DND-41 (cell line): ENCODE measurements at regions not wholly inside any gene's neighbourhood (a gene's known extent, or its start where the extent isn't known, plus 50 kb on each side); places are given as distances from the start of the nearest gene placed in this dataset.

Experiments used
- ATAC-seq: fragments of 200-7000 bp; cut with Tn5 transposase; 3 replicates; pipeline ENCODE4 v1.9.1; 2021; ENCODE audit warnings: low read depth; ENCODE audit not compliant: insufficient read depth
- DNase-seq: peaks from one replicate; pipeline ENCODE4 v3.0.0-alpha.2; 2020
- H2AFZ ChIP-seq: 2 replicates; pipeline ENCODE4 v1.6.0; 2012; ENCODE audit warnings: low read depth, low read length
- H3K27ac ChIP-seq: 2 replicates; pipeline ENCODE4 v1.5.1; 2012; ENCODE audit warnings: low read length, inconsistent platforms
- H3K27me3 ChIP-seq: fragments of 200-600 bp; sonication (generic); 2 replicates; pipeline ENCODE4 v1.6.0; 2012; ENCODE audit warnings: low read length, mild to moderate bottlenecking, inconsistent platforms; ENCODE audit not compliant: insufficient read depth, poor library complexity
- H3K36me3 ChIP-seq: 2 replicates; pipeline ENCODE4 v1.5.1; 2012; ENCODE audit warnings: low read length, inconsistent platforms; ENCODE audit not compliant: insufficient read depth
- H3K4me1 ChIP-seq: 2 replicates; pipeline ENCODE4 v1.5.1; 2012; ENCODE audit warnings: mild to moderate bottlenecking, low read length; ENCODE audit not compliant: insufficient read depth
- H3K4me2 ChIP-seq: 2 replicates; pipeline ENCODE4 v1.6.0; 2012; ENCODE audit warnings: mild to moderate bottlenecking, moderate library complexity, low read length, inconsistent platforms; ENCODE audit not compliant: insufficient read depth
- H3K4me3 ChIP-seq, 2 experiments: fragments of 200-600 bp in 1 of 2; shearing (Covaris generic) in 1 of 2; 2 replicates each; pipeline ENCODE4 v1.5.1; 2012 to 2016; ENCODE audit warnings: inconsistent platforms in 2 of 2, low read length in 2 of 2, mild to moderate bottlenecking in 2 of 2, low read depth in 1 of 2, moderate library complexity in 1 of 2
- H3K79me2 ChIP-seq: 2 replicates; pipeline ENCODE4 v1.6.0; 2012; ENCODE audit warnings: low read length, inconsistent platforms; ENCODE audit not compliant: insufficient read depth
- H3K9ac ChIP-seq: 2 replicates; pipeline ENCODE4 v1.6.0; 2012; ENCODE audit warnings: low read depth, mild to moderate bottlenecking, inconsistent platforms, low read length, moderate library complexity
- H3K9me3 ChIP-seq: 2 replicates; pipeline ENCODE4 v1.5.1; 2012; ENCODE audit warnings: low read length, moderate library complexity, mild to moderate bottlenecking, inconsistent platforms; ENCODE audit not compliant: insufficient read depth, severe bottlenecking
- H4K20me1 ChIP-seq: 2 replicates; pipeline ENCODE4 v1.6.0; 2012; ENCODE audit warnings: low read length; ENCODE audit not compliant: insufficient read depth
- CTCF ChIP-seq: IDR thresholded peaks from 2 replicates; pipeline ENCODE4 v1.5.1; 2012; ENCODE audit warnings: borderline replicate concordance, low read length, moderate library complexity, mild to moderate bottlenecking; ENCODE audit not compliant: poor library complexity, severe bottlenecking; ENCODE audit errors: extremely low read depth
- EZH2 ChIP-seq: IDR thresholded peaks from 3 replicates; pipeline ENCODE4 v1.6.1; 2012; ENCODE audit warnings: borderline replicate concordance, low read depth, mild to moderate bottlenecking, moderate library complexity, low read length, inconsistent platforms; ENCODE audit not compliant: severe bottlenecking

DNA sequence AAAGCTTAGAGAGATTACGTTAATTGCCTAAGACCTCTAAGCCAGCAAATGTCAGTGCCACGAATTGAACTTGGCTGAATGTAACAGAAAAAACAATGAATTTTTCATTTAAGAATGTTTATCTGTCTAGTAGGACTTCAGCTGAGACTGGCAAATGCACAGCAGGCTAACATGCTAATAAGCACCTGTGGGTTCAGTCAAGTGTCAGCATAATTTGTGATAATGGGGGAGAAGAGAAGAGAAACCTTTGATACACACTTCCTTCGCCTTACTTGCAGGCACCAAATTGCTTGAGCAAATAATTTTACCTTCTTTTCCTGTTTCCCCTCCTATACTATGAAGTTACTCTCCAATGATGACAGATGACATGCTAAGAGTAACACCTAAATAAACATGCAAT is 1136.5 kb upstream of the SORCS1 start:
- Histone ChIP-seq H3K27ac (no peak overlapping the region), H3K4me3 (no peak overlapping the region), H4K20me1 (no peaks in the 10 kb centered on the region), H3K36me3 (no peaks in the 10 kb centered on the region), H3K4me2 (no peak overlapping the region), H2AFZ (no peak overlapping the region), H3K9ac (no peak overlapping the region), H3K79me2 (no peaks in the 10 kb centered on the region), H3K9me3 (no peaks in the 10 kb centered on the region), H3K4me1 (no peaks in the 10 kb centered on the region), H3K27me3 (no peaks in the 10 kb centered on the region)
- TF ChIP-seq CTCF (no peak), EZH2 (no peak)
- DNase-seq (no peak), ATAC-seq (no peak)

DNA sequence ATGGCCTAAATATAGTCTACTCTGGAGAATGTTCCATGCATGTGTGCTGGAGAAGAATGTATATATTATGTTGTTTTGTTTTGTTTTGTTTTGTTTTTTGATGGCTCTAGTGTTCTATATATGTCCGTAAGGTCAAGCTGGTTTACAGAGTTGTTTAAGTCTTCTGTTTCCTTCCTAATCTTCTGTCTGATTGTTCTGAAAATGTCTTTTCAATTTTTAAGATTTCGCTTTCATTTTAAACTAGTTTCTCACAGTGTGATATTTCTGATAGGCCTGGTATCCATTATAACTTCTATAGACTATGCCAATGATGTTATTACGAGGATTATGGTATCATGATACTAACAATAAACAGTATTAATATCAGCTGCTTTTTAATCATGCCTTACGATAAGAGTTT is 1126.3 kb upstream of the SORCS1 start:
- H4K20me1 ChIP-seq, result no peaks in the 10 kb centered on the region
- DNase-seq (no peak), ATAC-seq (no peak)
- no peak overlapping the region for H3K27ac ChIP-seq
- H3K36me3 ChIP-seq, result no peaks in the 10 kb centered on the region
- no peaks in the 10 kb centered on the region for H3K9me3 ChIP-seq
- H3K4me1 ChIP-seq, result no peaks in the 10 kb centered on the region
- no peak overlapping the region for H3K9ac ChIP-seq
- H3K4me3 ChIP-seq, result no peak overlapping the region
- no peak overlapping the region for H3K4me2 ChIP-seq
- no peaks in the 10 kb centered on the region for H3K79me2 ChIP-seq
- no peak for TF ChIP-seq CTCF
- no peak for TF ChIP-seq EZH2
- no peaks in the 10 kb centered on the region for H3K27me3 ChIP-seq
- no peak overlapping the region for H2AFZ ChIP-seq

DNA sequence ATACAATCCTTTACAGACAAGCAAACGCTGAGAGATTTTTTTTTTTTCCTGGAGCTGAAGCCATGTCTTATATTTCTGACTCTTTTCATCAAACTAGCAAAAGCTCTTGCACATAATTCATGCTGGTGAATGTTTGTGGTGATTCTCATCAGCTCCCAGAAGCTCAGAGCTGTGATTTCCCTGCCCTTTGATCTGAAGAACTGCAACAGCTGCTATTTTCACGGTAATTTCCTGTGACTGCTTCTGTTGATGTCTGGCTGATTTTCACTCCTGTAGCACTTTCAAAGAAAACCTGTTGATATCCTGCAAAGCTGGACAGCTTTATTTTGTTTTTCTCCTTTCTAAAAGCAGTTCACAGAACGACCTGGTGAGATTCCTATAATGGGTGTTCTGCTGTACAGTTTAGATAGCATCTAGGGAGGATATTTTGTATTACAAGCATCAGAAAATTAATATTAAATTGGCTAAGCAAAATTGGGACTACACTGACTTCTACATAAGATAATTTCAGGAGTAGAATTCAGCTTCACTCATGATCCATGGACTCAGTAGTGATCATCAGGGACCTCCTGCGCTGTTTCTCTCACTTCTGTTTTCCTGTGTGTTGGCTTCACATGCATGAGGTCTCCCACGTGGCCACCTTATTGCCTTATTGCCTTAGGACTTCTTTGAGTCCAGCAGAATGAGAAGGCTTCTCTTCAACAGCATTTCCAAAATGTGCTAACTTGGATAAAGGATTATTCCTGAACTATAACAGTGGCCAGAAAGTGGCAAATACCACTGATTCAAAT is 1111.6 kb upstream of the SORCS1 start:
- Histone ChIP-seq H3K27me3 (no peaks in the 10 kb centered on the region), H3K9ac (no peak overlapping the region), H2AFZ (no peak overlapping the region), H4K20me1 (no peaks in the 10 kb centered on the region), H3K9me3 (peaks cover 4% of the 10 kb centered on the region), H3K4me2 (no peak overlapping the region), H3K27ac (no peak overlapping the region), H3K79me2 (no peaks in the 10 kb centered on the region), H3K36me3 (no peaks in the 10 kb centered on the region), H3K4me1 (no peaks in the 10 kb centered on the region), H3K4me3 (no peak overlapping the region)
- ATAC-seq, result no peak
- DNase-seq, result no peak
- TF ChIP-seq EZH2, result no peak
- no peak for TF ChIP-seq CTCF
